ENCODE measurements at regions not wholly inside any gene's neighbourhood (a gene's known extent, or its start where the extent isn't known, plus 50 kb on each side); places are given as distances from the start of the nearest gene placed in this dataset.

DNA sequence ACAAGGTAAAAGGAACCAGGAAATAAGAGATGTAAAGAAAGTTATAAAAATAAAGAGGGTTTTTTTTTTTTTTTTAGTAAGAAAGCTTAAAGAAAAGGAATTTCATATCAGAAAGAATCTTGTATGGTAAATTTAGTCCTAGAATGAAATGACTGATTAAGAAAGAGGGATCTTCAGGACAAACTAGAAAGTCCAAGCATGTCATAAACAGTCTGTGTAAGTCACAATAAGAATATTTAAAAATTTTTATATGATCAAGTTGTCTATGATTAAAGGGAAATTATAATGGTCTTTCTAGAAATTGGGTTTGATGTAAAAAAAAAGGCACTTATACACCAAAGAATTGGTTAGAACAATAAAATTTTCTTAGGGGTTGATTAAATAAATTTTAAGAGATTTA lies 289.5 kb downstream of the XPNPEP1 start:
- TF ChIP-seq TCF12 (IDR thresholded peaks at IDR 0.05; ENCODE audit: low read depth), result no peak
- TF ChIP-seq YY1 (IDR thresholded peaks at IDR 0.05; ENCODE audit: low read depth), result no peak

Measured in Ishikawa (cell line).